A549 (cell line): ENCODE measurements at regions not wholly inside any gene's neighbourhood (a gene's known extent, or its start where the extent isn't known, plus 50 kb on each side); places are given as distances from the start of the nearest gene placed in this dataset.

Experiments
- ATAC-seq, 2 experiments: fragments of 200-7000 bp in 1 of 2; fragments of >200 bp in 1 of 2; cut with Nextera tagmentation in 1 of 2; cut with Tn5 transposase in 1 of 2; 3 replicates each; pipeline versions ENCODE4 v1.8.0 to v1.9.1; 2018 to 2020; ENCODE audit warnings: mild to moderate bottlenecking in 1 of 2, moderate library complexity in 1 of 2
- CTCF ChIA-PET: fragments of 300-600 bp; sonication (Branson Sonifier 250); formaldehyde crosslinking; extraction: SDS; loops from one replicate; lab custom pipeline; 2021; ENCODE audit warnings: antibody characterized with exemption, inconsistent platforms; lab: Yijun Ruan, JAX
- POLR2A ChIA-PET: fragments of 350-600 bp; formaldehyde crosslinking; extraction: SDS; loops from one replicate; lab custom pipeline; 2021; ENCODE audit warnings: antibody characterized with exemption, inconsistent platforms; lab: Yijun Ruan, JAX
- DNase-seq, 2 experiments: peaks; one replicate each; pipeline versions ENCODE4 v3.0.0 to v3.0.0-alpha.2; 2011 to 2016; ENCODE audit warnings: low read depth in 1 of 2, low spot score in 1 of 2
- FAIRE-seq: peaks from 2 replicates; lab custom pipeline; 2011; peaks lifted over from hg19 to GRCh38; lab: Jason Lieb, UNC
- H3K27ac ChIP-seq, 2 experiments: fragments of >200 bp; sonication (Bioruptor Twin); formaldehyde crosslinking; 3 replicates each; pipeline ENCODE4 v1.5.1; 2016 to 2017
- H3K4me1 ChIP-seq: fragments of >200 bp; sonication (Bioruptor Twin); formaldehyde crosslinking; 3 replicates; pipeline ENCODE4 v1.6.1; 2016
- H3K4me2 ChIP-seq: fragments of >200 bp; sonication (Bioruptor Twin); formaldehyde crosslinking; 3 replicates; pipeline ENCODE4 v1.6.1; 2016
- H3K4me3 ChIP-seq: fragments of >200 bp; sonication (Bioruptor Twin); formaldehyde crosslinking; 3 replicates; pipeline ENCODE4 v1.5.1; 2016
- H3K9me3 ChIP-seq: fragments of >200 bp; sonication (Bioruptor Twin); formaldehyde crosslinking; 3 replicates; pipeline ENCODE4 v1.6.1; 2016
- ATOH8 ChIP-seq: fragments of 250-450 bp; sonication (Bioruptor Pico); IDR thresholded peaks from 2 replicates; pipeline ENCODE4 v1.5.0; 2020; ENCODE audit warnings: low read depth, mild to moderate bottlenecking, moderate library complexity
- BHLHE40 ChIP-seq: IDR thresholded peaks from 2 replicates; pipeline ENCODE4 v1.6.1; 2012; ENCODE audit warnings: low read depth, low read length, inconsistent platforms
- CBX8 ChIP-seq: fragments of 200-600 bp; sonication (generic); IDR thresholded peaks from 2 replicates; pipeline ENCODE4 v1.6.1; 2016
- CEBPB ChIP-seq, 2 experiments: fragments of >200 bp in 1 of 2; sonication (Bioruptor Twin) in 1 of 2; formaldehyde crosslinking in 1 of 2; IDR thresholded peaks; 2 replicates each; pipeline ENCODE4 v1.6.1; 2012 to 2016
- CHD4 ChIP-seq: fragments of 200-600 bp; sonication (generic); IDR thresholded peaks from 2 replicates; pipeline ENCODE4 v1.6.1; 2016; ENCODE audit warnings: antibody characterized with exemption, mild to moderate bottlenecking, borderline replicate concordance
- EHF ChIP-seq: fragments of 250-450 bp; sonication (Bioruptor Pico); IDR thresholded peaks from 2 replicates; pipeline ENCODE4 v1.5.0; 2020; ENCODE audit warnings: mild to moderate bottlenecking
- EHMT2 ChIP-seq: fragments of 200-600 bp; sonication (generic); IDR thresholded peaks from 2 replicates; pipeline ENCODE4 v1.6.1; 2016; ENCODE audit warnings: antibody characterized with exemption, low read depth, mild to moderate bottlenecking, moderate library complexity
- FOSB ChIP-seq: fragments of 250-450 bp; sonication (Bioruptor Pico); IDR thresholded peaks from 2 replicates; pipeline ENCODE4 v1.5.0; 2020; ENCODE audit warnings: mild to moderate bottlenecking, moderate library complexity
- GATA3 ChIP-seq: IDR thresholded peaks from 2 replicates; pipeline ENCODE4 v1.6.1; 2012; ENCODE audit warnings: borderline replicate concordance
- HEYL ChIP-seq: fragments of 250-450 bp; sonication (Bioruptor Pico); IDR thresholded peaks from 2 replicates; pipeline ENCODE4 v1.8.0; 2021; ENCODE audit warnings: mild to moderate bottlenecking, moderate library complexity
- HOXA7 ChIP-seq: fragments of 250-450 bp; sonication (Bioruptor Pico); IDR thresholded peaks from 2 replicates; pipeline ENCODE4 v1.5.0; 2020; ENCODE audit warnings: mild to moderate bottlenecking, moderate library complexity
- JUN ChIP-seq, 2 experiments: fragments of >200 bp; sonication (Bioruptor Twin); formaldehyde crosslinking; IDR thresholded peaks; 2 replicates in 1 of 2; 3 replicates in 1 of 2; pipeline ENCODE4 v1.6.1; 2016 to 2017
- JUNB ChIP-seq: fragments of >200 bp; sonication (Bioruptor Twin); formaldehyde crosslinking; IDR thresholded peaks from 2 replicates; pipeline ENCODE4 v1.6.1; 2016
- KDM1A ChIP-seq: fragments of 200-600 bp; sonication (generic); IDR thresholded peaks from 2 replicates; pipeline ENCODE4 v1.6.1; 2016; ENCODE audit warnings: low read depth, mild to moderate bottlenecking
- KDM5A ChIP-seq: fragments of 200-600 bp; sonication (generic); IDR thresholded peaks from 2 replicates; pipeline ENCODE4 v1.6.1; 2016; ENCODE audit warnings: antibody characterized with exemption, mild to moderate bottlenecking
- MAX ChIP-seq: IDR thresholded peaks from 2 replicates; pipeline ENCODE4 v1.6.1; 2012
- MAZ ChIP-seq: fragments of 150-350 bp; IDR thresholded peaks from 2 replicates; pipeline ENCODE4 v1.6.1; 2014; ENCODE audit warnings: antibody characterized with exemption, low read depth, low read length, borderline replicate concordance
- MYC ChIP-seq: IDR thresholded peaks from 2 replicates; pipeline ENCODE4 v1.6.1; 2012; ENCODE audit warnings: mild to moderate bottlenecking, inconsistent platforms, low read length, improper control_type of control experiment, borderline replicate concordance
- NPAS2 ChIP-seq: fragments of 250-450 bp; sonication (Bioruptor Pico); IDR thresholded peaks from 2 replicates; pipeline ENCODE4 v1.8.0; 2022; ENCODE audit warnings: mild to moderate bottlenecking, moderate library complexity, borderline replicate concordance
- POLR2AphosphoS2 ChIP-seq: conservative IDR thresholded peaks from 2 replicates; pipeline ENCODE4 v1.6.1; 2012; ENCODE audit warnings: low read length, improper control_type of control experiment, inconsistent platforms
- RAD21 ChIP-seq, 2 experiments: fragments of >200 bp in 1 of 2; sonication (Bioruptor Twin) in 1 of 2; formaldehyde crosslinking in 1 of 2; IDR thresholded peaks in 1 of 2; conservative IDR thresholded peaks in 1 of 2; 2 replicates in 1 of 2; 3 replicates in 1 of 2; pipeline ENCODE4 v1.6.1; 2012 to 2018; ENCODE audit warnings: inconsistent platforms in 1 of 2
- RARB ChIP-seq: fragments of 250-450 bp; sonication (Bioruptor Pico); IDR thresholded peaks from 2 replicates; pipeline ENCODE4 v1.8.0; 2021; ENCODE audit warnings: mild to moderate bottlenecking, moderate library complexity
- RCOR1 ChIP-seq: fragments of 150-350 bp; IDR thresholded peaks from 2 replicates; pipeline ENCODE4 v1.6.1; 2014; ENCODE audit warnings: antibody characterized with exemption, low read length, low read depth
- REST ChIP-seq: fragments of 200-600 bp; sonication (generic); IDR thresholded peaks from 2 replicates; pipeline ENCODE4 v1.6.1; 2016; ENCODE audit warnings: antibody characterized with exemption, mild to moderate bottlenecking, moderate library complexity
- TFCP2L1 ChIP-seq: fragments of 250-450 bp; sonication (Bioruptor Pico); IDR thresholded peaks from 2 replicates; pipeline ENCODE4 v1.5.0; 2021; ENCODE audit warnings: mild to moderate bottlenecking
- ZC3H11A ChIP-seq: fragments of 450-650 bp; IDR thresholded peaks from 2 replicates; pipeline ENCODE4 v1.6.1; 2014; ENCODE audit warnings: antibody characterized with exemption, mild to moderate bottlenecking
- ZFP36 ChIP-seq: fragments of 450-650 bp; IDR thresholded peaks from 2 replicates; pipeline ENCODE4 v1.6.1; 2014; ENCODE audit warnings: borderline replicate concordance; ENCODE audit not compliant: partially characterized antibody
- ZNF302 ChIP-seq: fragments of 250-450 bp; sonication (Bioruptor Pico); IDR thresholded peaks from 2 replicates; pipeline ENCODE4 v1.9.0; 2021; ENCODE audit warnings: inconsistent platforms, mild to moderate bottlenecking, moderate library complexity
- WGBS: methylation state at CpG from one replicate; pipeline ENCODE4 v1.1.6; 2017; ENCODE audit errors: missing lambda C conversion rate; 5-methylcytosine and 5-hydroxymethylcytosine counted together
- TF ChIP-seq, protein P1 (sequence below): fragments of >200 bp; sonication (Bioruptor Twin); formaldehyde crosslinking; IDR thresholded peaks from 3 replicates; pipeline ENCODE4 v1.6.1; 2016

GRCh38 chr5:93267276-93267675 lies 313.7 kb downstream of the NR2F1-AS1 start:
- ChIA-PET POLR2A (no interaction called here), CTCF (interaction anchor here (0.6 kb wide), 1 partner anchor 10 kb away, joined by 4 read pairs; no protein-coding TSS in a partner anchor)
- Histone ChIP-seq H3K4me1 (no peaks in the 10 kb centered on the region), H3K4me3 (no peak overlapping the region), H3K27ac (no peak overlapping the region), H3K4me2 (no peak overlapping the region), H3K9me3 (no peaks in the 10 kb centered on the region)
- TF ChIP-seq RAD21 (conservative IDR thresholded peaks at IDR 0.05 in 1 of 2, IDR thresholded peaks at IDR 0.05 in 1 of 2) (no peak), ZC3H11A (no peak), EHMT2 (no peak), ZNF302 (CRISPR knock-in tag) (no peak), RCOR1 (no peak), TFCP2L1 (no peak), CHD4 (no peak), EHF (CRISPR knock-in tag) (no peak), HEYL (no peak)
- no peak for FAIRE-seq
- WGBS = 89% methylated on average over 20 of the region's 20 CpGs
- DNase-seq = no peak
- ATAC-seq = no peak

GRCh38 chr5:93257616-93258015 lies 323.4 kb downstream of the NR2F1-AS1 start:
- H3K9me3 ChIP-seq = no peaks in the 10 kb centered on the region
- ChIA-PET POLR2A (no interaction called here), CTCF (no interaction called here)
- no peak overlapping the region for H3K4me3 ChIP-seq
- DNase-seq (no peak), ATAC-seq (no peak; a peak in 1 of 6 replicates), FAIRE-seq (no peak)
- no peak for TF ChIP-seq CEBPB (IDR thresholded peaks at IDR 0.05)
- no peak for TF ChIP-seq JUNB
- no peak for TF ChIP-seq ZNF302 (CRISPR knock-in tag)
- TF ChIP-seq TFCP2L1 = no peak
- no peak for TF ChIP-seq BHLHE40
- TF ChIP-seq MAZ = no peak
- no peak for TF ChIP-seq ATOH8 (CRISPR knock-in tag)
- 49% methylated on average over 3 of the region's 3 CpGs for WGBS
- H3K4me2 ChIP-seq = no peak overlapping the region
- no peak overlapping the region for H3K27ac ChIP-seq
- H3K4me1 ChIP-seq = no peaks in the 10 kb centered on the region

DNA sequence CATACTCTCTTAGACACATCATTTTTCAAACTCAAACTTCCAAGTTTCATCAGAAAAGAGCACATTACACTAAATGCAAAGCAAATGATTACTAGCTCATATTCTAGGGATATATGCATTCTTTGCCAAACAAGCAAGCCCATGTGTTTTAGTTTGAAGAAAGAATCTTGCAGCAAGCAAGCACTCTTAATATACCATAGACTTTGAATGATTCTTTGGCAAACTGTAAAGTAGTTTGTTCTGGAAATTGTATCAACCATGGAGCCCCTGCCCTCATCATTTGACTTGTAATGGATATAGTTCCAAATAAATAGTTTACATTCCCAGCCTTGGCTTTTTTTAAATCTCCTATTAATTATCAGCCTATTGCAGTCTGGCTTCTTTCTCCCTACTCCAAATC lies 325.2 kb downstream of the NR2F1-AS1 start:
- no peak overlapping the region for H3K4me3 ChIP-seq
- DNase-seq = no peak
- TF ChIP-seq JUNB (no peak), RAD21 (conservative IDR thresholded peaks at IDR 0.05 in 1 of 2, IDR thresholded peaks at IDR 0.05 in 1 of 2) (no peak), KDM1A (no peak), NPAS2 (CRISPR knock-in tag) (no peak), MYC (no peak), JUN (IDR thresholded peaks at IDR 0.05) (no peak), ZNF302 (CRISPR knock-in tag) (no peak), GATA3 (no peak), MAX (no peak), RCOR1 (no peak), CBX8 (no peak), KDM5A (no peak), RARB (CRISPR knock-in tag) (no peak), FOSB (CRISPR knock-in tag) (no peak), POLR2AphosphoS2 (no peak), REST (no peak), ZFP36 (no peak), ZC3H11A (no peak), HOXA7 (CRISPR knock-in tag) (no peak)
- TF ChIP-seq, protein P1, sequence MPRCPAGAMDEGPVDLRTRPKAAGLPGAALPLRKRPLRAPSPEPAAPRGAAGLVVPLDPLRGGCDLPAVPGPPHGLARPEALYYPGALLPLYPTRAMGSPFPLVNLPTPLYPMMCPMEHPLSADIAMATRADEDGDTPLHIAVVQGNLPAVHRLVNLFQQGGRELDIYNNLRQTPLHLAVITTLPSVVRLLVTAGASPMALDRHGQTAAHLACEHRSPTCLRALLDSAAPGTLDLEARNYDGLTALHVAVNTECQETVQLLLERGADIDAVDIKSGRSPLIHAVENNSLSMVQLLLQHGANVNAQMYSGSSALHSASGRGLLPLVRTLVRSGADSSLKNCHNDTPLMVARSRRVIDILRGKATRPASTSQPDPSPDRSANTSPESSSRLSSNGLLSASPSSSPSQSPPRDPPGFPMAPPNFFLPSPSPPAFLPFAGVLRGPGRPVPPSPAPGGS = no peak
- TF ChIP-seq, all 56 proteins: peak for 0
- no peak overlapping the region for H3K27ac ChIP-seq
- CTCF ChIA-PET = no interaction called here
- no peak for FAIRE-seq
- no peaks in the 10 kb centered on the region for H3K9me3 ChIP-seq
- no peak for ATAC-seq
- POLR2A ChIA-PET = no interaction called here
- no peak overlapping the region for H3K4me2 ChIP-seq
- H3K4me1 ChIP-seq = no peaks in the 10 kb centered on the region
